ENCODE measurements at regions not wholly inside any gene's neighbourhood (a gene's known extent, or its start where the extent isn't known, plus 50 kb on each side); places are given as distances from the start of the nearest gene placed in this dataset.

DNA sequence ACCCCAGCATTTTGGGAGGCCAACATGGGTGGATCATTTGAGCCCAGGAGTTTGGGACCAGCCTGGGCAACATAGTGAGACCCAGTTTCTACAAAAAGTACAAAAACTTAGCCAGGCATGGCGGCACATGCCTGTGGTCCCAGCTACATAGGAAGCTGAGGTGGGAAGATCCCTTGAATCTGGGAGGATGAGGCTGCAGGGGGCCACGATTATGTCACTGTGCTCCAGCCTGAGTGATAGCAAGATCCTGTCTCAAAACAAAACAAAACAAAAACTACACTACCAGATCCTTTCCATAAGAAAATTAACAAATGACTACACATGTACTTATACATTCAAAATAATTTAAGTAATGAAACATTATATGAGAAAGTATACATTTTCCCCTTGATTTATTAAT lies 116.4 kb upstream of the KLF6 start:
- Histone ChIP-seq H3K9me3 (ENCODE audit: low read depth, low read length) (no peaks in the 10 kb centered on the region), H3K4me1 (ENCODE audit: insufficient read depth, low read length) (peaks cover 3% of the 10 kb centered on the region), H3K4me3 (ENCODE audit: low read length) (no peak overlapping the region), H3K27me3 (ENCODE audit: insufficient read depth, low read length) (no peaks in the 10 kb centered on the region)

DNA sequence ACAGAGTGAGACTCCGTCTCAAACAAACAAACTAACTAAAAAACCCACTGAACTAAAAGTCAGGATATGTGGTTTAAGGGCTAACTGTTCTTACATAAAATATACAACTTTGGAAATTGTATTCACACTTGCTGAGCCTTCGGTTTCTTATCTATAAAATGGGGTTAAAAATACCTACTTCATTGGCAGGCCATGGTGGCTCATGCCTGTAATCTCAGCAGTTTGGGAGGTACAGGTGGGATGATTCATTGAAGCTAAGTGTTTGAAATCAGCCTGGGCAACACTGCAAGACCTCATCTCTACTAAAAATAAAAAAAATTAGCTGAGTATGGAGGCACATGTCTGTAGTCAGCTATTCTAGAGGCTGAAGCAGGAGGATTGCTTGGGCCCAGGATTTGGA lies 115.4 kb upstream of the KLF6 start:
- no peak overlapping the region for H3K4me3 ChIP-seq (ENCODE audit: low read length)
- no peaks in the 10 kb centered on the region for H3K27me3 ChIP-seq (ENCODE audit: insufficient read depth, low read length)
- no peaks in the 10 kb centered on the region for H3K9me3 ChIP-seq (ENCODE audit: low read depth, low read length)
- peaks cover 7% of the 10 kb centered on the region for H3K4me1 ChIP-seq (ENCODE audit: insufficient read depth, low read length)

DNA sequence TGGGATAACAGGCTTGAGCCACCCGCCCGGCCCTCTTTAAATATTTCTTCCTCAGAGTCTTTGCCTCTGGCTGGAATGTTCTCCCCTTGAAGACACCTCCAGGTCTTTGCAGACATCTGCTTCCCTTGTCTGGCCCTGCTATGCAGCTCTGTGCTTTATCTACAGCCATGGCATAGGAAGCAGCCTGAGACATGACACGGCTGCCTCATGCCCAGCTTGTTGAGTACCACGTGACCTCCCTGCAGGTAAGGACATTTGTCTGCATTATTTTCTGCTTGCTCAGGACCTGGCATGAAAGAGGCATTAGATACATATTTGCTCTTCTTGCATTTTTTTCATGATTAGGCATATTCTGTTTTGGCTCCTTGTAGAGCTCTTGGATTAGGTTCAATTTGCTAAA lies 113.8 kb upstream of the KLF6 start:
- Histone ChIP-seq H3K9me3 (ENCODE audit: low read depth, low read length) (no peaks in the 10 kb centered on the region), H3K4me1 (ENCODE audit: insufficient read depth, low read length) (peaks cover 16% of the 10 kb centered on the region), H3K27me3 (ENCODE audit: insufficient read depth, low read length) (no peaks in the 10 kb centered on the region), H3K4me3 (ENCODE audit: low read length) (no peak overlapping the region)

DNA sequence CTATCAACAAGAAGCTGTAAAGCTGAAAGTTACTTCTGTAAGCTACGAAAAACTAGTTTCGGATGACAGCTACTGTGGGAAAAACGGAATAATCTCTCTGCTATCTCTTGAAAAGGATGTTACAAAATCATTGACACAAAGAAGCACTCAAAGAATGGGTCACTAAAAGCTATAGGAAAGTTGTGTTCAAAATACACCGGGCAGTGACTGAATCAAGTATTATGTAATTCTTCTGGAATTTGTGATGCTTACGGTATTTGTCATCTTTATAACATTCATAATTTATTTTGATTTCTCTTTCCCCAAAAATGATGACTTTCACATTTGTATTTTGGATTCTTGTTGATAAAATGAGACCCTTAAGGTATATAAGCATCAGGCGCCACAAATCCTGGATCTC lies 112.1 kb upstream of the KLF6 start:
- Histone ChIP-seq H3K4me1 (ENCODE audit: insufficient read depth, low read length) (peaks cover 27% of the 10 kb centered on the region), H3K4me3 (ENCODE audit: low read length) (no peak overlapping the region), H3K9me3 (ENCODE audit: low read depth, low read length) (no peaks in the 10 kb centered on the region)

DNA sequence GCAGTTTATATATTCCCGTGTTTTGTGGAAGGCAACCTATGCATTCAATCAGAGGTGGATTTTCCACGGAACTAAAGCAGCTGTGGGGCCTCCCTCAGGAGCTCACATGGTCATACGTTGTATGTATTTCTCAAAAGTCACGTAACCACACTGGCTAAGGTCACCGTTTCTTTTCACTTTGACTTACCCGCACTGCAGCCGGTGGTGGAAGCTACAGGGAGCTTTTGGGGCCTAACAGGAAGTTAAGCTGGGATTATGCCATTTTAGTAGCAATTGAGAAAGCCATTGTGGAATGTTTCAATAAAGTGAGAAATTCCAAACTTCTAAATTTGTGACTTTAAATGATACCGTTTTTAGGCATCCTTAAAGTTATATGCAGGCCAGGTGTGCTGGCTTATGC lies 111.2 kb upstream of the KLF6 start:
- Histone ChIP-seq H3K4me1 (ENCODE audit: insufficient read depth, low read length) (peaks cover 27% of the 10 kb centered on the region), H3K9me3 (ENCODE audit: low read depth, low read length) (no peaks in the 10 kb centered on the region), H3K4me3 (ENCODE audit: low read length) (no peak overlapping the region), H3K27me3 (ENCODE audit: insufficient read depth, low read length) (no peaks in the 10 kb centered on the region)

More for the DNA sequence above, 112.1 kb upstream of the KLF6 start:
- H3K27me3 ChIP-seq (ENCODE audit: insufficient read depth, low read length), result no peaks in the 10 kb centered on the region

DNA sequence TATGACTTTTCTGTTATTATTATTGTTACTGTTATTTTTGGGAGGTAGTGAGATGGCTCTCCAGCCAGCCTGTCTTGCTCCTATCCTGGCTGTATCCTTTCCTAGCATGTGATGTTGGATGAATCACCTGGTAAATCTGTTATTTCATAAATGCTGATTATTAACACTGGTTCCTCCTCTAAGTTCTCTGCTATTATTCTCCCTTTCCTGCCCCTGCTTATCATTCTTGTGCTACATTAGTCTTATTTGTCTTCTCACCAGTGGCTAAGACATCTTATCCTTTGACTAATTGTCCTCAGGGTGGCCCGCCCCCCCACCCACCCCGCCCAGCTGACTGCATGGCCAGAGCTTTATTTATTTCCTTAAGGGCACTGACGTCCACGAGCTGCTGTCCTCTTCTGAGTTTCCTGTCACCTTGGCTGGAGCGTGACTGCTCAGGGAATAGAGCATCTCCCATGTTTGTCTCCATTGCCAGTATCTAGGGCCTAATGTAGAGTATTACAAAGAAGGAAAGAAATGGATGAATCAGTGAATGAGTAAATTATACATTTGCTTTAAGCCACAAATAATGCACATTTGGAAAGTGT lies 110.1 kb upstream of the KLF6 start:
- Histone ChIP-seq H3K27me3 (ENCODE audit: insufficient read depth, low read length) (no peaks in the 10 kb centered on the region), H3K4me1 (ENCODE audit: insufficient read depth, low read length) (peaks cover 27% of the 10 kb centered on the region), H3K4me3 (ENCODE audit: low read length) (no peak overlapping the region), H3K9me3 (ENCODE audit: low read depth, low read length) (no peaks in the 10 kb centered on the region)

DNA sequence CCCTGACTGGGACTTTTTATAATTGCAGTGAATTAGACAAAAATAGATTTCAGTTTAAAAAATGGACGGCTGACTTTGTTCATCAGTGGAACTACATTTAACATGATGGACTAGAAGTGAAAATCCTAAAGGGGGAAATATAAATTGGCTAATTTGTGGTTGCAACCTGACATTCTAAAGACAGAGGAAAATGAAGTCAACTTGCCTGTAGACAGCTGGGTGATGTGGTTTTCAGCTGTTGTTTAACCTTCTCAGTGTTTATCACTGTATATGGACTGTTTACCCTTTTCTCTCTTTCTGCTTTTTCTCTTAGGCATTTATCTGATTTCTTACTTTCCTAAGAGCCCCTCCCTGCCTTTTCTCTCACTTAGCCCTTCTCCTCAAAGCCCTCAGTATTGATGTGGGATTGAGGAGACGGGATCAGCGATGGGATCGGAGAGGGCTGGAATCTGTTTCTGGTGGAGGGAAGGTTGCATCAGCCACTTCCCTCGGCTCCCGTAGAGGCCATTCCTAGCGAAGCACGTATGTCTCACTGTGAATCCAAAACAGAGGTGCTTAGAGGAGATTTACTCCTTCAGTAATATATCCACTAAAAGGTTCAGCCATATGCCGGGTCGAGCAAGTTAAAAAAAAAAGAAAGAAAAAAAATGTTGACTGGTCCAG lies 109.0 kb upstream of the KLF6 start:
- H3K9me3 ChIP-seq (ENCODE audit: low read depth, low read length), result no peaks in the 10 kb centered on the region
- peaks cover 27% of the 10 kb centered on the region for H3K4me1 ChIP-seq (ENCODE audit: insufficient read depth, low read length)
- H3K4me3 ChIP-seq (ENCODE audit: low read length), result no peak overlapping the region
- H3K27me3 ChIP-seq (ENCODE audit: insufficient read depth, low read length), result no peaks in the 10 kb centered on the region

DNA sequence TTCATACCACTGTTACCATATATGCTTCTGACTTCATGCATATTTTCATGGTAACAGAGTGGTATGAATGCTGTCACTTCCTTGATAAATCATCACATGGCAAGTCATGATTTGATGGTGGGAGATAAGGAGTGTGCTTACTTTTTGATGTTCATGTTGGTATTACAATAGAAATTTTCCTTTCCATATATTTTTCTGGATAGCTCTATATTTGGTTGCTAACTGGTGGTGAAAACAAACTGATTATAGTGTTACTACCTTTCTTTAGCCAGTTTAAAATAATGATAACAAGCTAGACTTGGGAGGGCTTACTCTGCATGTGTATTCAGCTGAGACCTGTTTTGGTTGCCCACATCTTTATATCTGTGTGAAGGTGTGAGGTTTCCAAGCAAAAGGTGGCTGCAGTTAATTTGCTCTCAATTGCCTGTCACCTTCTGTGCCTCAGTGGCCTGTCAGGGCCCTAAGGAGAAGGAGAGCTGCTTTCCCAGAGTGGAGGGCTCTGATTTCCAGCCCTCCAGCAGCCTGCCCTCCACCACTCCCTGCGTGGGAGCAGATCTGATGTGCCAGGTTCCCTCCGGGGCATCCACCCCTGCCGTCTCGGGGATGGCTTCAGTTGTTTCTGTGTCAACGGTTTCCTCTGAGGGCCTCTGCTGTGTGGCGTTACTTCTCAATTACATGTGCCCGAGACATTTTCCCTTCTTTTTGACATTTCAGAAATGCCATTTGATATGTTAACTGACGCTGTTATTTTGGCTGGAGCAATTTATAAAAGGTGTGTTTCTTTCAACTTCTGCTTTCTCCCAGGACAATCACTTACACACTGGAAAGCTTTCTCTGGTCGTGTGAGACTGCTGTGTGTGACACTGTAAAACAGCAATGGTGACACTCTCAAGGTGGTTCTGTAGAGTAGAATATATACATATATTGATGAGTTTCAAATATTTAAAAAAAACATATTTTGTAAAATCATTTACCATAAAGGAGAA lies 107.7 kb upstream of the KLF6 start:
- Histone ChIP-seq H3K27me3 (ENCODE audit: insufficient read depth, low read length) (no peaks in the 10 kb centered on the region), H3K9me3 (ENCODE audit: low read depth, low read length) (no peaks in the 10 kb centered on the region), H3K4me1 (ENCODE audit: insufficient read depth, low read length) (peaks cover 32% of the 10 kb centered on the region), H3K4me3 (ENCODE audit: low read length) (no peak overlapping the region)

DNA sequence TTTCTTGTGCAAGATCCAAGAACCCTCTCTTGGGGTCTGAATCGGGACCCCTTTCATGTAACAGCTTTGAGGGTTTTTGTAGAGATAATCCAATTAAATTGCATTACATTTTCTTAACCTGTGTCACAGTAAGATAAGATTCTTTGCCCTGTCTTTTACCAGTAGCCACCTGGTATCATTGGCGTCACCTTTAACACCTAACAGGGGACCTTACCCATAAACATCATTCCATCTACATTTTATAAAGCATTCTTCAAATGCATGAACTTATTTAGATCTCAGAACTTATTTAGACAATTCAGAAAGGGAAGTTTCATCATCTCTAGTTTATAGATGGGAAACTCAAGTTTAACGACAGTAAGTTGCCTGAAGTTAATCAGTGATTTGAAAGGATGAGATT lies 106.4 kb upstream of the KLF6 start:
- no peaks in the 10 kb centered on the region for H3K27me3 ChIP-seq (ENCODE audit: insufficient read depth, low read length)
- H3K9me3 ChIP-seq (ENCODE audit: low read depth, low read length), result no peaks in the 10 kb centered on the region
- H3K4me3 ChIP-seq (ENCODE audit: low read length), result no peak overlapping the region
- peaks cover 33% of the 10 kb centered on the region for H3K4me1 ChIP-seq (ENCODE audit: insufficient read depth, low read length)

DNA sequence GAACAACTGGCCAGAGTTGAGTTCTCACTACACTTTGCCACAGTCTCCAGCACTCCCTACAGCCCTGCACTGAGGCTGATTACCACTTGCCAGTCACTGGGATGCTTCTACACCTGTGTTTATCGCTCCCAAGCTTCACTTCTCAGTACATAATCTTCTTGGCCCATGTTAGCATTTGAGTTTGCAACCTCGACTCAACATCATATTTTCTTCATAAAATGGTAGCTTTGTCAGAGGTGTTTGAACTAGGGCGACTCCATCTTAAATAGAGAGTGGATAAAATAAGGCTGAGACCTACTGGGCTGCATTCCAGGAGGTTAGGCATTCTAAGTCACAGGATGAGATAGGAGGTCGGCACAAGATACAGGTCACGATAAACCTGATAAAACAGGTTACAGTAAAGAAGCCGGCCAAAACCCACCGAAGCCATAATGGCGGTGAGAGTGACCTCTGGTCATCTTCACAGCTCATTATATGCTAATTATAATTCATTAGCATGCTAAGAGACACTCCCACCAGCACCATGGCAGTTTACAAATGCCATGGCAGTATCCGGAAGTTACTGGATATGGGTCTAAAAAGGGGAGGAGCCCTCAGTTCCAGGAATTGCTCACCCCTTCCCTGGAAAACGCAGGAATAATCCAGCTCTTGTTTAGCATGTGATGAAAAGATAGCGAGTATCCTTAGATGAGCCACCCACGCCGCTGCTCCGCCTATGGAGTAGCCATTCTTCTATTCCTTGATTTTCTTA lies 105.8 kb upstream of the KLF6 start:
- no peaks in the 10 kb centered on the region for H3K9me3 ChIP-seq (ENCODE audit: low read depth, low read length)
- no peak overlapping the region for H3K4me3 ChIP-seq (ENCODE audit: low read length)
- peaks cover 29% of the 10 kb centered on the region for H3K4me1 ChIP-seq (ENCODE audit: insufficient read depth, low read length)
- H3K27me3 ChIP-seq (ENCODE audit: insufficient read depth, low read length), result no peaks in the 10 kb centered on the region

DNA sequence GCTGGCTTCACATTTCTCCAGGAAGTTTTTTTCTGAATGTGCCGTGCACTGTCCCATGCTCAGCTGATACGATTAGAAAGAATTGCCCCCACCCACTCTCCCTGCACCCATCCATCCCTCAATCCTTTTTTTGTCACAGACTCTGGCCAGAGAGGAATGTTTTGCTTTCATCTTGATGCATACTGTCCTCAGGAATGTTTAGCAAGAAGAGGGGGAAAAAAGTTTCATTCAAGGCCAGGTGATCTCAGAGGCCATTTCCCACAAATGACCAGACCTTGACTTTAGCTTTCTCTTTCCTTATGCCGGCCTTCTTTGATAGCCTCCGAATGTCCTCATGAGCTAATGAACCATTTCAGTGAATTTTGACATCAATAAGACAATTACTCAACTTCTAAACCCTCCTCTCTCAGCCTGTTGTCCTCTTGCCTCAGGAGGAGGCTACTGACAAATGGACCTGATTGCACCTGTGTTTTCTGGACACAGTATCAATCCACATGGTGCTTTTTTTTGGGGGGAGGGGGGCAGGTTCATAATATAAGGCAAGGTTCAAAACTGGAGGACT lies 105.0 kb upstream of the KLF6 start:
- no peaks in the 10 kb centered on the region for H3K9me3 ChIP-seq (ENCODE audit: low read depth, low read length)
- H3K4me1 ChIP-seq (ENCODE audit: insufficient read depth, low read length), result peaks cover 29% of the 10 kb centered on the region
- H3K27me3 ChIP-seq (ENCODE audit: insufficient read depth, low read length), result no peaks in the 10 kb centered on the region
- no peak overlapping the region for H3K4me3 ChIP-seq (ENCODE audit: low read length)

DNA sequence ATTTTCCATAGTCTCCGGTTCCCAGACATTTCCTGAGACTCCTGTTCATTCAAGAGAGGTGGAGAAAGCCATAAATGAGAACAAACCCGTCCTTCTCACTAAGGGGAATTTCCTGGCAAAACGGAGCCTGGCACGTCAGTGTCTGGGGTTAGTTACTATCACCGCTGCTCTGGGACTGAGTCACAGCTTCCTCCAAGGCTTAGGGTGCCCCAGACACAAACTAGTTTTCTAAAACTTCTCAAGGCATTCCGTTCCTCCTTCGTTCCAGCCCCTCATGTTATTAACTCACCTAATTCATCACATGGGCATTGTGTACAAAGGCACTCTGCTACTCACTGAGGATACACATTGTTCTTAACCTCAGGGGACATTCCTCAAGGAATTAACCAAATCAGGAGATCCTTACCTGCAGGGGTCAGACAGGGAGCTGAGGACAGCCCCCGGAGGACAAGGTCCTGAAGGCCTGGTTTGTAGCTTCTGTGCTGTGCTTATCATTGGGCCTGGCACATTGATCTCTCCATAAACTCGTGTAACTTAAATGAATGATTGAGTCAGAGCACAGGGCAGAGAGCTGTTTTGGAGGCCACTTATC lies 103.0 kb upstream of the KLF6 start:
- Histone ChIP-seq H3K9me3 (ENCODE audit: low read depth, low read length) (no peaks in the 10 kb centered on the region), H3K4me3 (ENCODE audit: low read length) (no peak overlapping the region), H3K4me1 (ENCODE audit: insufficient read depth, low read length) (peaks cover 14% of the 10 kb centered on the region), H3K27me3 (ENCODE audit: insufficient read depth, low read length) (no peaks in the 10 kb centered on the region)

DNA sequence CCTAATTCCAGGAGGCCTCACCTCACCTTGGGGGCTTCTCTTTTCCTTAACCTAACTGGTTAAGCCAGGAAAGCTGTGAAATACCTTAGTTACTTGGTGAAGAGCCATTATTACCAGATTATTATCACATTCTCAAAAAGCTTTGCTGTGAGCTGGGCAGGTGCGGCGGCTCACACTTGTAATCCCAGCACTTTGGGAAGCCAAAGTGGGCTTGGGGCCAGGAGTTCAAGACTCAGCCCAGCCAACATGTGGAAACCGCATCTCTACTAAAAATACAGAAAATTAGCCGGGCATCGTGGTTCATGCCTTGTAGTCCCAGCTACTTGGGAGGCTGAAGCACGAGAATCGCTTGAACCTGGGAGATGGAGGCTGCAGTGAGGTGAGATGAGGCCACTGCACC lies 102.4 kb upstream of the KLF6 start:
- H3K9me3 ChIP-seq (ENCODE audit: low read depth, low read length), result no peaks in the 10 kb centered on the region
- H3K4me1 ChIP-seq (ENCODE audit: insufficient read depth, low read length), result peaks cover 9% of the 10 kb centered on the region
- no peaks in the 10 kb centered on the region for H3K27me3 ChIP-seq (ENCODE audit: insufficient read depth, low read length)
- H3K4me3 ChIP-seq (ENCODE audit: low read length), result no peak overlapping the region

DNA sequence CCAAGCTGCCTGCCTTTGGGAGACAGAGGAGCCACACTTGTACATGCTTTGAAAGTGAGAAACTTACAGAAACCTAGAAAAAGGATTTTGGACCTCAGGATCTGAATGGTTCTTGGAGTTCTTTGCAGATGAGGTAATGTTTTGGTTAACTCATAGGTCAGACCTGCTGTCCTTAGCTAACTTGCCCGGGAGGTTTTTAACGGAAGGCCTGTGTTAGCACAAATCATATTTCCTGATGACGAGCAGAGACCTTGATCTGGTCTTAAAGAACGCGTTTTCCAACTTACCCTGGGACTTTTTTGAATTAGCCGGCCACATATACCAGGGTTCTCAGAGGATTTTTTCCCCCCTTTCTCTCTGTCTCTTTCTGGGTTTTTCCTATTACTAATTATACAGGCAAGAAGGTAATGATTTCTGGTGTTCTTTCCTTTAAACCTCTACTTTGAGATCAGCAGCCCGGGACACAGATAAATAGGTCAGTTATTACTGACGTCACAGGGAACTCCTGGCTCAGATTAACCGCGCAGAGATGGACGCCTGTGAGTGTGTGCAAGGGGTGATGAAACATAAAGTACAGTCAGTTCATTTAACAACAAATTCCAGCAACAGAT lies 101.7 kb upstream of the KLF6 start:
- Histone ChIP-seq H3K27me3 (ENCODE audit: insufficient read depth, low read length) (no peaks in the 10 kb centered on the region), H3K4me3 (ENCODE audit: low read length) (no peak overlapping the region), H3K4me1 (ENCODE audit: insufficient read depth, low read length) (peaks cover 9% of the 10 kb centered on the region), H3K9me3 (ENCODE audit: low read depth, low read length) (no peaks in the 10 kb centered on the region)

Data from mononuclear cell (primary cell).